SU-DHL-6 (cell line): ENCODE measurements at regions not wholly inside any gene's neighbourhood (a gene's known extent, or its start where the extent isn't known, plus 50 kb on each side); places are given as distances from the start of the nearest gene placed in this dataset.

Experiments
- H2AFZ ChIP-seq: fragments of 200-600 bp; sonication (generic); 2 replicates; pipeline ENCODE4 v1.6.1; 2014; ENCODE audit warnings: low read depth, mild to moderate bottlenecking, moderate library complexity, mixed read lengths, antibody characterized with exemption, low read length; ENCODE audit not compliant: severe bottlenecking
- H3F3A ChIP-seq: fragments of 200-600 bp; shearing (Covaris generic); 2 replicates; pipeline ENCODE4 v1.6.0; 2016; ENCODE audit warnings: antibody characterized with exemption, mild to moderate bottlenecking; ENCODE audit not compliant: insufficient read depth
- H3K27ac ChIP-seq: fragments of 200-600 bp; sonication (generic); 2 replicates; pipeline ENCODE4 v1.5.1; 2016; ENCODE audit warnings: low read depth, mild to moderate bottlenecking, low read length, moderate library complexity, mixed read lengths
- H3K27me3 ChIP-seq: fragments of 200-600 bp; sonication (generic), shearing (Covaris generic); 2 replicates; pipeline ENCODE4 v1.6.0; 2014; ENCODE audit warnings: mild to moderate bottlenecking, low read length
- H3K36me3 ChIP-seq: fragments of 200-600 bp; sonication (generic); 2 replicates; pipeline ENCODE4 v1.6.1; 2014; ENCODE audit warnings: mild to moderate bottlenecking, low read length, mixed read lengths
- H3K4me2 ChIP-seq: fragments of 300-600, 200-600 bp; shearing (Covaris generic), sonication (generic); 2 replicates; pipeline ENCODE4 v1.6.0; 2014; ENCODE audit warnings: low read length, low read depth, mild to moderate bottlenecking; ENCODE audit not compliant: poor library complexity, severe bottlenecking
- H3K4me3 ChIP-seq: fragments of 200-600 bp; sonication (generic); 2 replicates; pipeline ENCODE4 v1.5.1; 2014; ENCODE audit warnings: antibody characterized with exemption, low read length, mild to moderate bottlenecking, mixed read lengths; ENCODE audit not compliant: insufficient read depth, poor library complexity, severe bottlenecking
- H3K79me2 ChIP-seq: fragments of 200-600 bp; sonication (generic); 2 replicates; pipeline ENCODE4 v1.6.1; 2014; ENCODE audit warnings: mild to moderate bottlenecking, low read length, moderate library complexity; ENCODE audit not compliant: insufficient read depth
- H3K9ac ChIP-seq: fragments of 200-600 bp; sonication (generic); 2 replicates; pipeline ENCODE4 v1.7.0; 2014; ENCODE audit warnings: mild to moderate bottlenecking, low read length
- H3K9me2 ChIP-seq: fragments of 200-600 bp; sonication (generic); replicated peaks from 2 replicates; pipeline ENCODE4 v1.6.1; 2014; ENCODE audit warnings: low read length; ENCODE audit not compliant: insufficient read depth
- H3K9me3 ChIP-seq: fragments of 200-600 bp; sonication (generic); 2 replicates; pipeline ENCODE4 v1.6.1; 2014; ENCODE audit warnings: low read length, mixed read lengths; ENCODE audit not compliant: insufficient read depth
- H4K20me1 ChIP-seq: fragments of 200-600 bp; sonication (generic); 2 replicates; pipeline ENCODE4 v1.6.1; 2014; ENCODE audit warnings: low read depth, mild to moderate bottlenecking, antibody characterized with exemption, low read length, moderate library complexity, mixed read lengths
- EZH2phosphoT487 ChIP-seq: fragments of 200-600 bp; sonication (generic), shearing (Covaris generic); conservative IDR thresholded peaks from 2 replicates; pipeline ENCODE4 v1.6.1; 2018; ENCODE audit warnings: mild to moderate bottlenecking, antibody characterized with exemption, low read length, moderate library complexity, mixed read lengths
- TF ChIP-seq, protein P1 (sequence below): fragments of 200-600 bp; sonication (generic); IDR thresholded peaks from one replicate; pipeline ENCODE4 v1.5.1; 2017; ENCODE audit warnings: antibody characterized with exemption, mild to moderate bottlenecking, low read length, moderate library complexity; ENCODE audit not compliant: insufficient read depth, poor library complexity, severe bottlenecking

DNA sequence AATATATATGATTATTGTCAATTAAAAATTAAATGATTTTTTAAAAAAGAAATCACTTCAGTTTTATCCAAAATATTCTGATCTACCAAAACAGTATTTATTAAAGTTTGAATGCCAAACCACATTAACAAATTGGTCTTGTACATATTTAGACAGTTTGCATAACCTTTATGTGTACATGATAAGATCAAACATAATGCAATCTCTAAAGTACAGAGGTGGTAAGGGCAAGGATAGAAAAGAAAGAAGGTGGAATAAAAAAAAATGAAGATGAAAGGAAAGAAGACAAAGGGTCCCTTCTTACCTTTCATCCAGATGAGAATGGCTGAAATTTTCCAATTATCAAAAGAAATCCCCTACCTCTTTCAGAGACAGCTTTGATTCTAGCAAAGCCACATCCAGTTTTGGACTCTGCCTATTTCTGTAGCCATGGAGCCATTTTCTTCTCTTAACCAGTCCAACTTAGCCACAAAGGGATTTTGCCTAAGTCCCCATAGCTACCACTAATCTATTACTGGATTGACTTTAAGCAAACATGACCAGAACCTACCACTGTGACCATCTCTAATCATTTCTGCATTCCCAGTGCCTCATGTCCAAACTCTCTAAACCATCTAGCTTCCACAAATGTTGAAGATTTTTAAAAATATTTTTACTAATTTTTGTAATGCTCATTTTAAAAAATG is 133.3 kb upstream of the TRPM3 start:
- H3K79me2 ChIP-seq, result no peaks in the 10 kb centered on the region
- H3K4me2 ChIP-seq, result no peak overlapping the region
- TF ChIP-seq, protein P1, sequence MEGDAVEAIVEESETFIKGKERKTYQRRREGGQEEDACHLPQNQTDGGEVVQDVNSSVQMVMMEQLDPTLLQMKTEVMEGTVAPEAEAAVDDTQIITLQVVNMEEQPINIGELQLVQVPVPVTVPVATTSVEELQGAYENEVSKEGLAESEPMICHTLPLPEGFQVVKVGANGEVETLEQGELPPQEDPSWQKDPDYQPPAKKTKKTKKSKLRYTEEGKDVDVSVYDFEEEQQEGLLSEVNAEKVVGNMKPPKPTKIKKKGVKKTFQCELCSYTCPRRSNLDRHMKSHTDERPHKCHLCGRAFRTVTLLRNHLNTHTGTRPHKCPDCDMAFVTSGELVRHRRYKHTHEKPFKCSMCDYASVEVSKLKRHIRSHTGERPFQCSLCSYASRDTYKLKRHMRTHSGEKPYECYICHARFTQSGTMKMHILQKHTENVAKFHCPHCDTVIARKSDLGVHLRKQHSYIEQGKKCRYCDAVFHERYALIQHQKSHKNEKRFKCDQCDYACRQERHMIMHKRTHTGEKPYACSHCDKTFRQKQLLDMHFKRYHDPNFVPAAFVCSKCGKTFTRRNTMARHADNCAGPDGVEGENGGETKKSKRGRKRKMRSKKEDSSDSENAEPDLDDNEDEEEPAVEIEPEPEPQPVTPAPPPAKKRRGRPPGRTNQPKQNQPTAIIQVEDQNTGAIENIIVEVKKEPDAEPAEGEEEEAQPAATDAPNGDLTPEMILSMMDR, result no peak
- no peak overlapping the region for H3K27ac ChIP-seq
- H3K4me3 ChIP-seq, result no peak overlapping the region
- no peaks in the 10 kb centered on the region for H4K20me1 ChIP-seq
- H3F3A ChIP-seq, result no peaks in the 10 kb centered on the region
- no peaks in the 10 kb centered on the region for H3K27me3 ChIP-seq
- no peaks in the 10 kb centered on the region for H3K36me3 ChIP-seq
- no peak overlapping the region for H2AFZ ChIP-seq
- no peaks in the 10 kb centered on the region for H3K9me2 ChIP-seq
- H3K9me3 ChIP-seq, result no peaks in the 10 kb centered on the region
- H3K9ac ChIP-seq, result no peak overlapping the region

DNA sequence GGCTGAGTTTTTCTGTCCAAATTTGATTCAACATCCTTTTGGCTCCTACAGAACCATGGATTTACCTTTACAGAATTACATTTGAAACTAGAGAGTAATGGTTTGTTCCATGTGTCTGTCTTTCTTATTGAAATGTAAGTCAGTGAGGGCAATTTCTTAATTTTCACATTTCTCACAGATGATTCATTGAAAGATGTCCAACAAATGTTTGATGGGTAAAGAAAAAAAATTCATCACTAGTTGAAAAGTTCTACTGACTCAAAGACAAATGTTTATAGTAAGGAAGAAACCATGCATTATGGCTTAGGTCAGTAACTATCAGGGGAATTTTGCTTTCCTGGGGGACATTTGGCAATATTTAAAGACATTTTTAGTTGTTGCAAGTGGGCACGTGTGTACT is 131.6 kb upstream of the TRPM3 start:
- H3K36me3 ChIP-seq, result no peaks in the 10 kb centered on the region
- H3K79me2 ChIP-seq, result no peaks in the 10 kb centered on the region
- H3K9ac ChIP-seq, result no peak overlapping the region
- TF ChIP-seq, protein P1, result no peak
- no peak for TF ChIP-seq EZH2phosphoT487
- H3K27me3 ChIP-seq, result no peaks in the 10 kb centered on the region
- H3K27ac ChIP-seq, result no peak overlapping the region
- H3K9me3 ChIP-seq, result no peaks in the 10 kb centered on the region
- no peaks in the 10 kb centered on the region for H4K20me1 ChIP-seq
- H3K4me3 ChIP-seq, result no peak overlapping the region
- H3F3A ChIP-seq, result no peaks in the 10 kb centered on the region
- no peak overlapping the region for H3K4me2 ChIP-seq
- H2AFZ ChIP-seq, result no peak overlapping the region
- no peaks in the 10 kb centered on the region for H3K9me2 ChIP-seq

GRCh38 chr9:71250581-71250980 is 129.2 kb upstream of the TRPM3 start:
- H3K4me3 ChIP-seq, result no peak overlapping the region
- H4K20me1 ChIP-seq, result no peaks in the 10 kb centered on the region
- no peaks in the 10 kb centered on the region for H3K9me3 ChIP-seq
- H3K9ac ChIP-seq, result no peak overlapping the region
- no peak overlapping the region for H3K27ac ChIP-seq
- TF ChIP-seq EZH2phosphoT487, result no peak
- TF ChIP-seq, protein P1, result no peak
- no peaks in the 10 kb centered on the region for H3F3A ChIP-seq
- H2AFZ ChIP-seq, result no peak overlapping the region
- no peaks in the 10 kb centered on the region for H3K27me3 ChIP-seq
- no peaks in the 10 kb centered on the region for H3K79me2 ChIP-seq
- no peak overlapping the region for H3K4me2 ChIP-seq
- no peaks in the 10 kb centered on the region for H3K36me3 ChIP-seq
- H3K9me2 ChIP-seq, result no peaks in the 10 kb centered on the region
